K562 (cell line): ENCODE measurements at regions not wholly inside any gene's neighbourhood (a gene's known extent, or its start where the extent isn't known, plus 50 kb on each side); places are given as distances from the start of the nearest gene placed in this dataset.

Experiments
- ATAC-seq: fragments of 200-7000 bp; cut with Tn5 transposase; 3 replicates; pipeline ENCODE4 v1.9.1; 2020; ENCODE audit warnings: moderate library complexity
- BruUV-seq: library from RNA; stranded (reverse); fragments of 400-500 nt; replicated peaks from 2 replicates; lab custom pipeline; 2021; lab: Mats Ljungman, UMichigan
- CTCF ChIA-PET: fragments of 300-600 bp; formaldehyde crosslinking; extraction: SDS; loops from one replicate; lab custom pipeline; 2021; ENCODE audit warnings: low intra/inter-chr PET ratio; lab: Yijun Ruan, JAX
- POLR2A ChIA-PET: fragments of 300-600, 350-650 bp; sonication (Branson Sonifier 250); formaldehyde crosslinking; extraction: SDS; loops from one replicate; lab custom pipeline; 2021; ENCODE audit warnings: antibody characterized with exemption, inconsistent platforms; lab: Yijun Ruan, JAX
- DNase-seq, 4 experiments: peaks; one replicate each; pipeline versions ENCODE4 v3.0.0 to v3.0.0-alpha.2; 2011 to 2018; ENCODE audit warnings: low spot score in 3 of 4, mixed read lengths in 3 of 4; ENCODE audit errors: extremely low read depth in 1 of 4
- FAIRE-seq: peaks from 2 replicates; lab custom pipeline; 2011; peaks lifted over from hg19 to GRCh38; lab: Jason Lieb, UNC
- H2AFZ ChIP-seq: 2 replicates; pipeline ENCODE4 v1.6.0; 2011; ENCODE audit warnings: low read depth, low read length, control low read depth, inconsistent platforms
- H3K27ac ChIP-seq: fragments of 200-600 bp; 3 replicates; pipeline ENCODE4 v1.8.0; 2011; ENCODE audit warnings: low read depth, mild to moderate bottlenecking, control low read depth, inconsistent platforms, low read length, moderate library complexity, mixed read lengths; ENCODE audit errors: extremely low read depth
- H3K27me3 ChIP-seq, 2 experiments: fragments of 300-600 bp in 1 of 2; 2 replicates in 1 of 2; 3 replicates in 1 of 2; pipeline versions ENCODE4 v1.6.0 to v1.8.0; 2011; ENCODE audit warnings: inconsistent platforms in 2 of 2, low read length in 2 of 2, mild to moderate bottlenecking in 1 of 2, mixed read lengths in 1 of 2, moderate library complexity in 1 of 2; ENCODE audit not compliant: control insufficient read depth in 2 of 2, insufficient read depth in 2 of 2
- H3K36me3 ChIP-seq: fragments of 300-600 bp; 3 replicates; pipeline ENCODE4 v1.8.0; 2011; ENCODE audit warnings: mild to moderate bottlenecking, low read length, inconsistent platforms; ENCODE audit not compliant: control insufficient read depth, insufficient read depth
- H3K4me1 ChIP-seq, 2 experiments: fragments of 200-600 bp in 1 of 2; replicated peaks in 1 of 2; 2 replicates in 1 of 2; 3 replicates in 1 of 2; pipeline versions ENCODE4 v1.5.1 to v1.8.0; 2011; ENCODE audit warnings: inconsistent platforms in 2 of 2, low read length in 2 of 2, mild to moderate bottlenecking in 1 of 2, mixed read lengths in 1 of 2, moderate library complexity in 1 of 2; ENCODE audit not compliant: control insufficient read depth in 2 of 2, insufficient read depth in 2 of 2
- H3K4me2 ChIP-seq: 2 replicates; pipeline ENCODE4 v1.6.1; 2011; ENCODE audit warnings: low read length, control low read depth, inconsistent platforms, mixed read lengths; ENCODE audit not compliant: insufficient read depth
- H3K4me3 ChIP-seq: fragments of 200-600 bp; sonication (generic), shearing (Covaris generic); 2 replicates; pipeline ENCODE4 v1.5.1; 2016; ENCODE audit warnings: control low read depth, inconsistent platforms
- H3K79me2 ChIP-seq: fragments of 200-600 bp; 3 replicates; pipeline ENCODE4 v1.8.0; 2011; ENCODE audit warnings: low read length, inconsistent platforms; ENCODE audit not compliant: control insufficient read depth, insufficient read depth
- H3K9ac ChIP-seq, 2 experiments: 2 replicates each; pipeline versions ENCODE4 v1.6.0 to v1.6.1; 2011; ENCODE audit warnings: low read depth in 2 of 2, low read length in 2 of 2, control low read depth in 1 of 2, inconsistent platforms in 1 of 2, mild to moderate bottlenecking in 1 of 2, mixed read lengths in 1 of 2; ENCODE audit not compliant: insufficient read depth in 1 of 2
- H3K9me1 ChIP-seq: one replicate; pipeline ENCODE4 v1.6.0; 2011; ENCODE audit warnings: inconsistent platforms, mild to moderate bottlenecking, low read length, moderate library complexity; ENCODE audit not compliant: control insufficient read depth, insufficient read depth
- H3K9me3 ChIP-seq: replicated peaks from 2 replicates; pipeline ENCODE4 v1.5.1; 2011; ENCODE audit warnings: low read depth, low read length, inconsistent platforms; ENCODE audit not compliant: control insufficient read depth, insufficient read depth
- H4K20me1 ChIP-seq: replicated peaks from 2 replicates; pipeline ENCODE4 v1.6.1; 2011; ENCODE audit warnings: low read length, inconsistent platforms, mixed read lengths; ENCODE audit not compliant: control insufficient read depth, insufficient read depth
- ELF1 ChIP-seq: fragments of 200-800 bp; sonication (Bioruptor generic); IDR thresholded peaks from 2 replicates; pipeline ENCODE4 v1.6.1; 2016; ENCODE audit warnings: missing genetic modification characterization, missing compliant biosample characterization
- KHSRP ChIP-seq: fragments of 450-650 bp; IDR thresholded peaks from 2 replicates; pipeline ENCODE4 v1.6.1; 2017
- KLF16 ChIP-seq: IDR thresholded peaks from 2 replicates; pipeline ENCODE4 v1.6.1; 2016; ENCODE audit warnings: antibody characterized with exemption
- MAFF ChIP-seq: IDR thresholded peaks from 2 replicates; pipeline ENCODE4 v1.6.1; 2012; ENCODE audit warnings: low read length, improper control_type of control experiment
- MIER1 ChIP-seq: fragments of 450-650 bp; IDR thresholded peaks from 2 replicates; pipeline ENCODE4 v1.6.1; 2016; ENCODE audit warnings: antibody characterized with exemption, mild to moderate bottlenecking, low read depth
- PRDM10 ChIP-seq: fragments of 450-650 bp; IDR thresholded peaks from 2 replicates; pipeline ENCODE4 v1.6.1; 2018; ENCODE audit not compliant: partially characterized antibody
- RBM34 ChIP-seq: fragments of 200-400 bp; formaldehyde crosslinking; IDR thresholded peaks from 2 replicates; pipeline ENCODE4 v1.6.1; 2018; ENCODE audit warnings: low read length, borderline replicate concordance; ENCODE audit not compliant: insufficient read depth
- RCOR1 ChIP-seq, 2 experiments: IDR thresholded peaks; 2 replicates each; pipeline ENCODE4 v1.6.1; 2012; ENCODE audit warnings: low read depth in 2 of 2, low read length in 2 of 2, borderline replicate concordance in 1 of 2, improper control_type of control experiment in 1 of 2
- RNF219 ChIP-seq: fragments of 250-450 bp; sonication (Bioruptor Pico); IDR thresholded peaks from 2 replicates; pipeline ENCODE4 v1.5.0; 2022; ENCODE audit warnings: mild to moderate bottlenecking
- SMAD1 ChIP-seq: fragments of 150-350 bp; IDR thresholded peaks from 2 replicates; pipeline ENCODE4 v1.6.1; 2014; ENCODE audit warnings: low read length, low read depth; ENCODE audit not compliant: partially characterized antibody
- SMAD2 ChIP-seq: fragments of 150-350 bp; IDR thresholded peaks from 2 replicates; pipeline ENCODE4 v1.6.1; 2014; ENCODE audit warnings: low read depth, mild to moderate bottlenecking, low read length
- TCF7L2 ChIP-seq: fragments of 150-350 bp; IDR thresholded peaks from 2 replicates; pipeline ENCODE4 v1.6.1; 2016; ENCODE audit warnings: low read depth, mild to moderate bottlenecking, low read length, moderate library complexity
- ZNF76 ChIP-seq: fragments of 250-450 bp; sonication (Bioruptor Pico); IDR thresholded peaks from 2 replicates; pipeline ENCODE4 v1.4.0; 2020; ENCODE audit warnings: mild to moderate bottlenecking, moderate library complexity, borderline replicate concordance
- ZNF830 ChIP-seq: fragments of 250-450 bp; sonication (Bioruptor Pico); IDR thresholded peaks from 2 replicates; pipeline ENCODE4 v1.5.0; 2021; ENCODE audit warnings: mild to moderate bottlenecking
- WGBS: fragments of 100-300 bp; shearing (Covaris generic); methylation state at CpG from one replicate; pipeline ENCODE4 v1.1.6; 2016; ENCODE audit warnings: low coverage, mixed read lengths; ENCODE audit not compliant: insufficient coverage; ENCODE audit errors: missing lambda C conversion rate; 5-methylcytosine and 5-hydroxymethylcytosine counted together
- in situ Hi-C: fragments of 300-500 bp; cut with MboI; formaldehyde crosslinking; loops from 4 replicates; pipeline ENCODE4 v1.15.0; 2018; ENCODE audit warnings: inconsistent platforms, mixed read lengths
- intact Hi-C: fragments of 100-400 bp; cut with micrococcal nuclease; formaldehyde crosslinking; loops from 2 replicates; pipeline ENCODE4 v1.14.2; 2022
- TF ChIP-seq, protein P1 (sequence below): fragments of 450-650 bp; formaldehyde crosslinking; IDR thresholded peaks from 2 replicates; pipeline ENCODE4 v1.4.0; 2022; ENCODE audit warnings: missing genetic modification characterization
- TF ChIP-seq, protein P2 (sequence below): fragments of 250-450 bp; sonication (Bioruptor Pico); IDR thresholded peaks from 2 replicates; pipeline ENCODE4 v1.4.0; 2020; ENCODE audit warnings: borderline replicate concordance

DNA sequence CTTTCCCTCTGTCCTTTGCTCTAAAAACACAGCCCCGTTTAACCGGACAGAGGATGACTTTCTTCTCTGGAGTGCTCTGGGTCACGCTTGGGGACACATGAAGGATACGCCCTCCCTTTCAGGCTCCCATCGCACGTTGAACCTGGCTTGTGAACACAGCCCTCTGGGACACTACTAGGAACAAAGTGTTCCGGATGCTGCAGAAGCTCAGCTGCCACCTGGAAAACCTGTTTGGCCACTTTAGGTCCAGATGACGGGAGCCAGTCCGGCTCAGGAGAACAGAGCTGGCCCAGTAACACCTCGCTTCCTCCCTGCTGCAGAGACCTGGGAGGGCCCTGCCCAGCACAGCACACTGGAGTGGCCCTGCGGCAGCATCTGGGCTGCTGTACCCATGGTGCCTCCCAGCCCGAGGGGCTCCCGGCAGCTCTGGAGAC, 60.1 kb downstream of the GADD45G start:
- Histone ChIP-seq H3K4me2 (no peak overlapping the region), H3K9me1 (peaks cover 2% of the 10 kb centered on the region), H3K27ac (no peak overlapping the region), H3K36me3 (no peaks in the 10 kb centered on the region), H2AFZ (no peak overlapping the region), H3K9ac (no peak overlapping the region), H4K20me1 (no peaks in the 10 kb centered on the region), H3K9me3 (no peaks in the 10 kb centered on the region), H3K27me3 (peaks cover 0 to 10% of the 10 kb centered on the region in 2 experiments; a peak in 2 of 5 replicates), H3K79me2 (no peaks in the 10 kb centered on the region), H3K4me1 (no peaks in the 10 kb centered on the region; a peak in 1 of 5 replicates), H3K4me3 (no peak overlapping the region)
- WGBS, result 2% methylated on average over 8 of the region's 13 CpGs
- ATAC-seq, result no peak
- intact Hi-C loops (loop anchor here (10.0 kb wide), 1 partner anchor 60 kb away; the partner anchor contains the start of gene GADD45G), in situ Hi-C loops (no loop called here)
- ChIA-PET CTCF (no interaction called here), POLR2A (no interaction called here)
- DNase-seq, result no peak
- FAIRE-seq, result no peak
- BruUV-seq, result no TSS peak
- TF ChIP-seq MIER1, result no peak
- no peak for TF ChIP-seq RNF219 (CRISPR knock-in tag)
- no peak for TF ChIP-seq RBM34
- TF ChIP-seq, protein P1, sequence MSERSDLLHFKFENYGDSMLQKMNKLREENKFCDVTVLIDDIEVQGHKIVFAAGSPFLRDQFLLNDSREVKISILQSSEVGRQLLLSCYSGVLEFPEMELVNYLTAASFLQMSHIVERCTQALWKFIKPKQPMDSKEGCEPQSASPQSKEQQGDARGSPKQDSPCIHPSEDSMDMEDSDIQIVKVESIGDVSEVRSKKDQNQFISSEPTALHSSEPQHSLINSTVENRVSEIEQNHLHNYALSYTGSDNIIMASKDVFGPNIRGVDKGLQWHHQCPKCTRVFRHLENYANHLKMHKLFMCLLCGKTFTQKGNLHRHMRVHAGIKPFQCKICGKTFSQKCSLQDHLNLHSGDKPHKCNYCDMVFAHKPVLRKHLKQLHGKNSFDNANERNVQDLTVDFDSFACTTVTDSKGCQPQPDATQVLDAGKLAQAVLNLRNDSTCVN, result no peak
- TF ChIP-seq SMAD1, result no peak
- TF ChIP-seq ELF1 (tag), result no peak
- TF ChIP-seq ZNF830, result no peak
- TF ChIP-seq KHSRP, result no peak
- no peak for TF ChIP-seq KLF16
- TF ChIP-seq RCOR1 (IDR thresholded peaks at IDR 0.05; ENCODE audit: borderline replicate concordance in 1 of 2, low read depth in 2 of 2, low read length in 2 of 2), result no peak
- TF ChIP-seq TCF7L2, result no peak
- no peak for TF ChIP-seq SMAD2
- TF ChIP-seq, protein P2, sequence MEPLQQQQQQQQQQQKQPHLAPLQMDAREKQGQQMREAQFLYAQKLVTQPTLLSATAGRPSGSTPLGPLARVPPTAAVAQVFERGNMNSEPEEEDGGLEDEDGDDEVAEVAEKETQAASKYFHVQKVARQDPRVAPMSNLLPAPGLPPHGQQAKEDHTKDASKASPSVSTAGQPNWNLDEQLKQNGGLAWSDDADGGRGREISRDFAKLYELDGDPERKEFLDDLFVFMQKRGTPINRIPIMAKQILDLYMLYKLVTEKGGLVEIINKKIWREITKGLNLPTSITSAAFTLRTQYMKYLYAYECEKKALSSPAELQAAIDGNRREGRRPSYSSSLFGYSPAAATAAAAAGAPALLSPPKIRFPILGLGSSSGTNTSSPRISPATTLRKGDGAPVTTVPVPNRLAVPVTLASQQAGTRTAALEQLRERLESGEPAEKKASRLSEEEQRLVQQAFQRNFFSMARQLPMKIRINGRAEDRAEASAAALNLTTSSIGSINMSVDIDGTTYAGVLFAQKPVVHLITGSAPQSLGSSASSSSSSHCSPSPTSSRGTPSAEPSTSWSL (CRISPR knock-in tag), result no peak
- no peak for TF ChIP-seq ZNF76
- no peak for TF ChIP-seq PRDM10
- no peak for TF ChIP-seq MAFF
